ENCODE measurements at regions not wholly inside any gene's neighbourhood (a gene's known extent, or its start where the extent isn't known, plus 50 kb on each side); places are given as distances from the start of the nearest gene placed in this dataset.

DNA sequence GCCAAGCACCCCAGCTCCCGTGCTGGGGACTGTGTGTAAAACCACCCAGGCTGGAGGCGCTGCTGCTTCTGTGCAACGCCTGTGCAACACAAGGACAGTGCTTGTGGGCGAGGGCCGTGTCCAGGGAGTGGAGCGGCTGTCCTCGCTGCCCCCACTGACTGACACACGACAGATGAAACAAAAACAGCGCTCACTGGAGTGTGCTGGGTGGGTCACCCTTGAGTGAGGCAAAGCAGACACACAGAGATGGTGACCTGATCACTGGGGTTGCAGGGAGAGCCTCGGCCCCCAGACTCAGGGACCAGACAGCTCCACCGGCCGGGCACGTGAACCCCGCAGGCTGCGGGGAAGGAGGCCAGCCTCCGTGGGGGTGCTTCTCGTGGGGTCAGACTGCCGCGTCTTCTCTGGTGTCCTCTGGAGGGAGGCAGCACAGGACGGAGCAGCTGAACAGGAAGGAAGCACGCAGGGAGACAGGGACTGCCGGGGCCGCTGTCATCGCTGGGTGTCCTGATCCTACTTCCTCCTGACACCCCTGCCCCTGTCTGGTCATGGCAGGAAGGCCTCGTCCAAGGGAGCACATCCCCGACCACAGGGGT, 75.9 kb upstream of the CST7 start:
- TF ChIP-seq, protein P1, sequence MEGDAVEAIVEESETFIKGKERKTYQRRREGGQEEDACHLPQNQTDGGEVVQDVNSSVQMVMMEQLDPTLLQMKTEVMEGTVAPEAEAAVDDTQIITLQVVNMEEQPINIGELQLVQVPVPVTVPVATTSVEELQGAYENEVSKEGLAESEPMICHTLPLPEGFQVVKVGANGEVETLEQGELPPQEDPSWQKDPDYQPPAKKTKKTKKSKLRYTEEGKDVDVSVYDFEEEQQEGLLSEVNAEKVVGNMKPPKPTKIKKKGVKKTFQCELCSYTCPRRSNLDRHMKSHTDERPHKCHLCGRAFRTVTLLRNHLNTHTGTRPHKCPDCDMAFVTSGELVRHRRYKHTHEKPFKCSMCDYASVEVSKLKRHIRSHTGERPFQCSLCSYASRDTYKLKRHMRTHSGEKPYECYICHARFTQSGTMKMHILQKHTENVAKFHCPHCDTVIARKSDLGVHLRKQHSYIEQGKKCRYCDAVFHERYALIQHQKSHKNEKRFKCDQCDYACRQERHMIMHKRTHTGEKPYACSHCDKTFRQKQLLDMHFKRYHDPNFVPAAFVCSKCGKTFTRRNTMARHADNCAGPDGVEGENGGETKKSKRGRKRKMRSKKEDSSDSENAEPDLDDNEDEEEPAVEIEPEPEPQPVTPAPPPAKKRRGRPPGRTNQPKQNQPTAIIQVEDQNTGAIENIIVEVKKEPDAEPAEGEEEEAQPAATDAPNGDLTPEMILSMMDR (tag by site-specific recombination; IDR thresholded peaks at IDR 0.05), result no peak
- TF ChIP-seq ZNF707 (tag by site-specific recombination; IDR thresholded peaks at IDR 0.05), result no peak
- TF ChIP-seq ZNF341 (tag by site-specific recombination; IDR thresholded peaks at IDR 0.05; ENCODE audit: low read depth), result no peak
- no peak for TF ChIP-seq SP2 (tag by site-specific recombination; IDR thresholded peaks at IDR 0.05)
- no peak for TF ChIP-seq ZNF324 (tag by site-specific recombination; IDR thresholded peaks at IDR 0.05)
- TF ChIP-seq, protein P2, sequence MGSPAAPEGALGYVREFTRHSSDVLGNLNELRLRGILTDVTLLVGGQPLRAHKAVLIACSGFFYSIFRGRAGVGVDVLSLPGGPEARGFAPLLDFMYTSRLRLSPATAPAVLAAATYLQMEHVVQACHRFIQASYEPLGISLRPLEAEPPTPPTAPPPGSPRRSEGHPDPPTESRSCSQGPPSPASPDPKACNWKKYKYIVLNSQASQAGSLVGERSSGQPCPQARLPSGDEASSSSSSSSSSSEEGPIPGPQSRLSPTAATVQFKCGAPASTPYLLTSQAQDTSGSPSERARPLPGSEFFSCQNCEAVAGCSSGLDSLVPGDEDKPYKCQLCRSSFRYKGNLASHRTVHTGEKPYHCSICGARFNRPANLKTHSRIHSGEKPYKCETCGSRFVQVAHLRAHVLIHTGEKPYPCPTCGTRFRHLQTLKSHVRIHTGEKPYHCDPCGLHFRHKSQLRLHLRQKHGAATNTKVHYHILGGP (tag by site-specific recombination; IDR thresholded peaks at IDR 0.05), result no peak
- no peak for TF ChIP-seq ZBTB21 (tag by site-specific recombination; IDR thresholded peaks at IDR 0.05)
- TF ChIP-seq, protein P3, sequence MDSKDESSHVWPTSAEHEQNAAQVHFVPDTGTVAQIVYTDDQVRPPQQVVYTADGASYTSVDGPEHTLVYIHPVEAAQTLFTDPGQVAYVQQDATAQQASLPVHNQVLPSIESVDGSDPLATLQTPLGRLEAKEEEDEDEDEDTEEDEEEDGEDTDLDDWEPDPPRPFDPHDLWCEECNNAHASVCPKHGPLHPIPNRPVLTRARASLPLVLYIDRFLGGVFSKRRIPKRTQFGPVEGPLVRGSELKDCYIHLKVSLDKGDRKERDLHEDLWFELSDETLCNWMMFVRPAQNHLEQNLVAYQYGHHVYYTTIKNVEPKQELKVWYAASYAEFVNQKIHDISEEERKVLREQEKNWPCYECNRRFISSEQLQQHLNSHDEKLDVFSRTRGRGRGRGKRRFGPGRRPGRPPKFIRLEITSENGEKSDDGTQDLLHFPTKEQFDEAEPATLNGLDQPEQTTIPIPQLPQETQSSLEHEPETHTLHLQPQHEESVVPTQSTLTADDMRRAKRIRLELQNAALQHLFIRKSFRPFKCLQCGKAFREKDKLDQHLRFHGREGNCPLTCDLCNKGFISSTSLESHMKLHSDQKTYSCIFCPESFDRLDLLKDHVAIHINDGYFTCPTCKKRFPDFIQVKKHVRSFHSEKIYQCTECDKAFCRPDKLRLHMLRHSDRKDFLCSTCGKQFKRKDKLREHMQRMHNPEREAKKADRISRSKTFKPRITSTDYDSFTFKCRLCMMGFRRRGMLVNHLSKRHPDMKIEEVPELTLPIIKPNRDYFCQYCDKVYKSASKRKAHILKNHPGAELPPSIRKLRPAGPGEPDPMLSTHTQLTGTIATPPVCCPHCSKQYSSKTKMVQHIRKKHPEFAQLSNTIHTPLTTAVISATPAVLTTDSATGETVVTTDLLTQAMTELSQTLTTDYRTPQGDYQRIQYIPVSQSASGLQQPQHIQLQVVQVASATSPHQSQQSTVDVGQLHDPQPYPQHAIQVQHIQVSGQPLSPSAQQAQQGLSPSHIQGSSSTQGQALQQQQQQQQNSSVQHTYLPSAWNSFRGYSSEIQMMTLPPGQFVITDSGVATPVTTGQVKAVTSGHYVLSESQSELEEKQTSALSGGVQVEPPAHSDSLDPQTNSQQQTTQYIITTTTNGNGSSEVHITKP (tag by site-specific recombination; IDR thresholded peaks at IDR 0.05), result no peak
- no peak for TF ChIP-seq ZNF830 (tag by site-specific recombination; IDR thresholded peaks at IDR 0.05; ENCODE audit: low read depth)
